ENCODE measurements at regions not wholly inside any gene's neighbourhood (a gene's known extent, or its start where the extent isn't known, plus 50 kb on each side); places are given as distances from the start of the nearest gene placed in this dataset.

DNA sequence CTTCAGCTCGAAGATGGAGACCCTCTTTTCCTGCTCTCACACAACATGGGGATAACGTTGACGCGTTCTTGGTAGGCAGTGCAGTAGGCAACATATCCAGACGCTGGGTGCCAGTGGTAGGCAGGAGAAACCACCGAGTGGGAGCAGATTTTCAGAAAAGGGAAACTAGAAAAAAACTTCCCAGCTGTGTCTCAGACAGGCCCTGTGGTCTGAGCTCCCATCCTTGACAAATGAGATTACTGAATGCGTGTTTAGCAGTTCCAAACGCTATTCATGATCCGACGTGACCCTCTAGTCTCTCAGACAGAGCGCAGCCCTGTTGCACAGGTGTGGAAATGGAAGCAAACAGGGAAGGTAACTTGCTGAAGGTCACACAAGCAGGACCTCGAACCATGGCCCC, 83.9 kb upstream of the DUSP22 start:
- intact Hi-C loops (cut with DNase I, micrococcal nuclease): no loop called here
- TF ChIP-seq, protein P1, sequence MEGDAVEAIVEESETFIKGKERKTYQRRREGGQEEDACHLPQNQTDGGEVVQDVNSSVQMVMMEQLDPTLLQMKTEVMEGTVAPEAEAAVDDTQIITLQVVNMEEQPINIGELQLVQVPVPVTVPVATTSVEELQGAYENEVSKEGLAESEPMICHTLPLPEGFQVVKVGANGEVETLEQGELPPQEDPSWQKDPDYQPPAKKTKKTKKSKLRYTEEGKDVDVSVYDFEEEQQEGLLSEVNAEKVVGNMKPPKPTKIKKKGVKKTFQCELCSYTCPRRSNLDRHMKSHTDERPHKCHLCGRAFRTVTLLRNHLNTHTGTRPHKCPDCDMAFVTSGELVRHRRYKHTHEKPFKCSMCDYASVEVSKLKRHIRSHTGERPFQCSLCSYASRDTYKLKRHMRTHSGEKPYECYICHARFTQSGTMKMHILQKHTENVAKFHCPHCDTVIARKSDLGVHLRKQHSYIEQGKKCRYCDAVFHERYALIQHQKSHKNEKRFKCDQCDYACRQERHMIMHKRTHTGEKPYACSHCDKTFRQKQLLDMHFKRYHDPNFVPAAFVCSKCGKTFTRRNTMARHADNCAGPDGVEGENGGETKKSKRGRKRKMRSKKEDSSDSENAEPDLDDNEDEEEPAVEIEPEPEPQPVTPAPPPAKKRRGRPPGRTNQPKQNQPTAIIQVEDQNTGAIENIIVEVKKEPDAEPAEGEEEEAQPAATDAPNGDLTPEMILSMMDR (IDR thresholded peaks at IDR 0.05): no peak
- no peaks in the 10 kb centered on the region for H3K36me3 ChIP-seq (ENCODE audit: low read depth)
- H3K4me1 ChIP-seq (ENCODE audit: low read depth): no peaks in the 10 kb centered on the region
- DNase-seq: no peak
- no peak for ATAC-seq
- no peak overlapping the region for H3K4me3 ChIP-seq
- no peaks in the 10 kb centered on the region for H3K9me3 ChIP-seq

DNA sequence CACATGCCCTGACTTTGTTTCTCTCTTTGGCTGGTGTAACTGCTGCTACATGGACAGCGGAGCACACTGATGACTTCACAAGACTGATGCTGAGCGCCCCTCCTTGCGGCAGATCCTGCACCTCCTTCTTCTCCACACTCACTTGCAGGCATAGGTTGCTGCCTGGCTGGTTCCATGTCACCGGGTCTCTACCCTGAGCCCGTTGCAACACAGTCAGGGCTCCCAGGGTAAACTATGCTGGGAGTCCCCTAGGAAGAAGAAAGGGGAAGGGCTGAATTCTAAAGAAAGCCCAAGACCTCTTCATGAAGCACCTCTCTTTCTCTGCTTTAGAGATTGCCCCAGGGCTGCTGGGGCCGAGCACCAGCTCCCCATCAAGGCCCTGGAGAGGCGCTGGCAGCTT, 83.3 kb upstream of the DUSP22 start:
- no peak for ATAC-seq
- no peaks in the 10 kb centered on the region for H3K9me3 ChIP-seq
- intact Hi-C loops (cut with DNase I, micrococcal nuclease): no loop called here
- TF ChIP-seq, protein P1 (IDR thresholded peaks at IDR 0.05): no peak
- H3K4me1 ChIP-seq (ENCODE audit: low read depth): no peaks in the 10 kb centered on the region
- H3K4me3 ChIP-seq: no peak overlapping the region
- DNase-seq: no peak
- H3K36me3 ChIP-seq (ENCODE audit: low read depth): no peaks in the 10 kb centered on the region

GRCh38 chr6:209432-210103, 82.7 kb upstream of the DUSP22 start:
- no peaks in the 10 kb centered on the region for H3K4me1 ChIP-seq (ENCODE audit: low read depth)
- H3K4me3 ChIP-seq: no peak overlapping the region
- no peaks in the 10 kb centered on the region for H3K36me3 ChIP-seq (ENCODE audit: low read depth)
- DNase-seq (peak in 1 of 3 donors; percentile 23), ATAC-seq (peak; percentile 32)
- TF ChIP-seq, protein P1 (IDR thresholded peaks at IDR 0.05): no peak
- intact Hi-C loops (cut with DNase I, micrococcal nuclease): no loop called here
- no peaks in the 10 kb centered on the region for H3K9me3 ChIP-seq

DNA sequence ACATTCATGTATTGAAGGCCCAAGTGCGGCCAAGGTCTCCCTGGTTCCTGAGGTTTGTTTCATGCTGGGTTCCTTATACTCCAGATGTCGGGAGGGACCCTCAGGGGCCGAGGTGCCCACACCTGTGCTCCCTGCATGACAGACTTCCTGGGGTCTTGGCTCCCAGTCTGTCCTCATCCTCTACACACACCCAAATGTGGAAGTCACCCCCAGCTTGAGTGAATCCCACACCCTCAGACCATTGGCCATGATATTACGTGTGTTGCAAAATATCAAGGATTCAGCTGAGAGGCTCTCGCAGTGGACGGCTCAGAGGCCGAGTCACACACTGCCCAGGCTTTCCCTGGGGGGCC, 82.2 kb upstream of the DUSP22 start:
- no peak overlapping the region for H3K4me3 ChIP-seq
- DNase-seq (no peak), ATAC-seq (no peak)
- H3K36me3 ChIP-seq (ENCODE audit: low read depth): no peaks in the 10 kb centered on the region
- H3K4me1 ChIP-seq (ENCODE audit: low read depth): no peaks in the 10 kb centered on the region
- intact Hi-C loops (cut with DNase I, micrococcal nuclease): no loop called here
- no peaks in the 10 kb centered on the region for H3K9me3 ChIP-seq
- TF ChIP-seq, protein P1 (IDR thresholded peaks at IDR 0.05): no peak

DNA sequence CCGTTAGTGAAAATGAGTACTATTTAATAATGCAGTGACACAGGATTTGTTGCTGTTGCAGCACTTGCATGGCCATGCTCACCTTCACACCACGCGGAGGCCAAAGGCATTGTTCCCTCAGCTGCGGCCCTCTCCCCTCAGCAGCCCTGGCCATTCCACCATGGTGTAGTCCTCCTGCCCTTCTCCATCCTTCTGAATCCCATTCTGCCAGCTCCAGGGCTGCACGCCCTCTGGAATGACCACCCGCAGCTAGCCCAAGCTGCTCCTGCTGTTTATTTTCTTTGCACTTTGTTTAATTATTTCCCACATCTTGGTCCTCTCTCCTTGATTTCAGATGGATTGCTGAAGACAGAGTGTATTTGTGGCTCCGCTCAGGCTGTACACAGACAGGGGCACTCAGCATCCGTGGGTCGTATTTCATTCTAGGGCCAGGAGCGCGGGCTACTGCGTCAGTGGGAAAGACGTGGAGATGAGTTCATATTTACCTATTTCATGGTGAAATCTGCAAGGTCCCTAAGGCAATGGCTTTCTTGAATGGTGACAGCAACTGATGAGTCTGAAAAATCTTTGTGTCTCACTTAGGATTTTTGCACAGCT, 81.4 kb upstream of the DUSP22 start:
- no peaks in the 10 kb centered on the region for H3K36me3 ChIP-seq (ENCODE audit: low read depth)
- intact Hi-C loops (cut with DNase I, micrococcal nuclease): no loop called here
- TF ChIP-seq, protein P1 (IDR thresholded peaks at IDR 0.05): no peak
- no peak for ATAC-seq
- H3K4me1 ChIP-seq (ENCODE audit: low read depth): no peaks in the 10 kb centered on the region
- no peak overlapping the region for H3K4me3 ChIP-seq
- no peaks in the 10 kb centered on the region for H3K9me3 ChIP-seq
- no peak for DNase-seq
